PFSK-1 (cell line): ENCODE measurements at regions not wholly inside any gene's neighbourhood (a gene's known extent, or its start where the extent isn't known, plus 50 kb on each side); places are given as distances from the start of the nearest gene placed in this dataset.

Experiments used
- FOXP2 ChIP-seq: optimal IDR thresholded peaks from 2 replicates; pipeline ENCODE3; 2011; ENCODE audit warnings: borderline replicate concordance, control low read depth, inconsistent platforms; ENCODE audit not compliant: insufficient read depth; ENCODE audit errors: extremely low read length, extremely low read depth
- POLR2AphosphoS5 ChIP-seq: IDR thresholded peaks from 2 replicates; pipeline ENCODE4 v1.6.1; 2012; ENCODE audit warnings: low read depth, mild to moderate bottlenecking, control low read depth, low read length, moderate library complexity
- REST ChIP-seq, 2 experiments: IDR thresholded peaks; 2 replicates each; pipeline versions ENCODE4 v1.6.1 to v1.8.0; 2011 to 2012; ENCODE audit warnings: low read depth in 2 of 2, low read length in 2 of 2, control low read depth in 1 of 2, inconsistent platforms in 1 of 2, mild to moderate bottlenecking in 1 of 2, moderate library complexity in 1 of 2; ENCODE audit not compliant: insufficient read depth in 1 of 2
- SIN3A ChIP-seq: IDR thresholded peaks from 2 replicates; pipeline ENCODE4 v1.6.1; 2012; ENCODE audit warnings: mild to moderate bottlenecking, low read length, moderate library complexity, borderline replicate concordance; ENCODE audit not compliant: insufficient read depth
- TAF1 ChIP-seq: IDR thresholded peaks from 2 replicates; pipeline ENCODE4 v1.6.1; 2012; ENCODE audit warnings: low read length, control low read depth, borderline replicate concordance; ENCODE audit not compliant: insufficient read depth

GRCh38 chr4:28211676-28212470 is 1351.2 kb downstream of the STIM2 start:
- TF ChIP-seq FOXP2 (no peak), TAF1 (no peak), SIN3A (no peak)

GRCh38 chr4:28221536-28221935 is 1360.9 kb downstream of the STIM2 start:
- no peak for TF ChIP-seq REST (IDR thresholded peaks at IDR 0.05; ENCODE audit: insufficient read depth in 1 of 2, low read depth in 2 of 2, low read length in 2 of 2)
- TF ChIP-seq FOXP2 = no peak
- no peak for TF ChIP-seq POLR2AphosphoS5
- no peak for TF ChIP-seq SIN3A
- no peak for TF ChIP-seq TAF1

GRCh38 chr4:28225050-28225449 is 1364.4 kb downstream of the STIM2 start:
- TF ChIP-seq REST (IDR thresholded peaks at IDR 0.05; ENCODE audit: insufficient read depth in 1 of 2, low read depth in 2 of 2, low read length in 2 of 2) = no peak
- TF ChIP-seq SIN3A = no peak
- no peak for TF ChIP-seq POLR2AphosphoS5
- no peak for TF ChIP-seq TAF1
- no peak for TF ChIP-seq FOXP2

GRCh38 chr4:28225689-28226353 is 1365.2 kb downstream of the STIM2 start:
- no peak for TF ChIP-seq TAF1
- no peak for TF ChIP-seq REST (IDR thresholded peaks at IDR 0.05; ENCODE audit: insufficient read depth in 1 of 2, low read depth in 2 of 2, low read length in 2 of 2)
- no peak for TF ChIP-seq FOXP2
- no peak for TF ChIP-seq POLR2AphosphoS5
- TF ChIP-seq SIN3A = no peak

- TF ChIP-seq TAF1 = no peak
- no peak for TF ChIP-seq FOXP2
- TF ChIP-seq REST (IDR thresholded peaks at IDR 0.05; ENCODE audit: insufficient read depth in 1 of 2, low read depth in 2 of 2, low read length in 2 of 2) = no peak
- TF ChIP-seq POLR2AphosphoS5 = no peak
- TF ChIP-seq SIN3A = no peak
These were observed 1366.3 kb downstream of the STIM2 start for GRCh38 chr4:28226962-28227361.
